ENCODE measurements at regions not wholly inside any gene's neighbourhood (a gene's known extent, or its start where the extent isn't known, plus 50 kb on each side); places are given as distances from the start of the nearest gene placed in this dataset.

GRCh38 chr6:165096209-165096608, 213.2 kb downstream of the C6orf118 start:
- Histone ChIP-seq H3K27me3 (ENCODE audit: control insufficient read depth in 2 of 2, insufficient read depth in 2 of 2, low read length in 2 of 2) (no peaks in the 10 kb centered on the region), H3K9me1 (ENCODE audit: control insufficient read depth, insufficient read depth, low read length) (no peaks in the 10 kb centered on the region), H4K20me1 (replicated peaks; ENCODE audit: control insufficient read depth, insufficient read depth, low read length) (no peaks in the 10 kb centered on the region), H3K9ac (ENCODE audit: insufficient read depth in 1 of 2, low read depth in 2 of 2, low read length in 2 of 2) (no peak overlapping the region), H3K4me2 (ENCODE audit: insufficient read depth, low read length) (no peak overlapping the region), H3K79me2 (ENCODE audit: control insufficient read depth, insufficient read depth, low read length) (no peaks in the 10 kb centered on the region), H3K9me3 (replicated peaks; ENCODE audit: control insufficient read depth, insufficient read depth, low read depth, low read length) (no peaks in the 10 kb centered on the region; the same call in none of the 2 replicates), H3K27ac (ENCODE audit: extremely low read depth, low read depth, low read length) (no peak overlapping the region), H3K36me3 (ENCODE audit: control insufficient read depth, insufficient read depth, low read length) (no peaks in the 10 kb centered on the region), H3K4me1 (replicated peaks in 1 of 2; ENCODE audit: control insufficient read depth in 2 of 2, insufficient read depth in 2 of 2, low read length in 2 of 2) (no peaks in the 10 kb centered on the region), H2AFZ (ENCODE audit: low read depth, low read length) (no peak overlapping the region), H3K4me3 (no peak overlapping the region)
- DNase-seq (ENCODE audit: extremely low read depth in 1 of 4, low spot score in 3 of 4) (no peak), ATAC-seq (no peak), FAIRE-seq (no peak)
- intact Hi-C loops (cut with micrococcal nuclease), result no loop called here
- CTCF ChIA-PET (ENCODE audit: low intra/inter-chr PET ratio), result no interaction called here
- WGBS (ENCODE audit: insufficient coverage, low coverage, missing lambda C conversion rate), result 1% methylated on average over 5 of the region's 5 CpGs
- in situ Hi-C loops (cut with MboI), result no loop called here
- no peak for TF ChIP-seq TBL1XR1 (IDR thresholded peaks at IDR 0.05; ENCODE audit: low read length in 2 of 2)
- BruUV-seq (replicated peaks), result no TSS peak
- POLR2A ChIA-PET, result interaction anchor here (0.9 kb wide), 1 partner anchor 11 kb away, joined by 3 read pairs; no protein-coding TSS in a partner anchor

- Histone ChIP-seq H3K4me2 (ENCODE audit: insufficient read depth, low read length) (no peak overlapping the region), H3K36me3 (ENCODE audit: control insufficient read depth, insufficient read depth, low read length) (no peaks in the 10 kb centered on the region), H3K4me1 (replicated peaks in 1 of 2; ENCODE audit: control insufficient read depth in 2 of 2, insufficient read depth in 2 of 2, low read length in 2 of 2) (no peaks in the 10 kb centered on the region), H3K4me3 (no peak overlapping the region), H4K20me1 (replicated peaks; ENCODE audit: control insufficient read depth, insufficient read depth, low read length) (no peaks in the 10 kb centered on the region), H3K9me1 (ENCODE audit: control insufficient read depth, insufficient read depth, low read length) (no peaks in the 10 kb centered on the region), H3K79me2 (ENCODE audit: control insufficient read depth, insufficient read depth, low read length) (no peaks in the 10 kb centered on the region), H2AFZ (ENCODE audit: low read depth, low read length) (no peak overlapping the region), H3K9ac (ENCODE audit: insufficient read depth in 1 of 2, low read depth in 2 of 2, low read length in 2 of 2) (no peak overlapping the region), H3K27me3 (ENCODE audit: control insufficient read depth in 2 of 2, insufficient read depth in 2 of 2, low read length in 2 of 2) (no peaks in the 10 kb centered on the region), H3K27ac (ENCODE audit: extremely low read depth, low read depth, low read length) (no peak overlapping the region), H3K9me3 (replicated peaks; ENCODE audit: control insufficient read depth, insufficient read depth, low read depth, low read length) (no peaks in the 10 kb centered on the region; the same call in 1 of the 2 replicates)
- ChIA-PET CTCF (ENCODE audit: low intra/inter-chr PET ratio) (no interaction called here), POLR2A (no interaction called here)
- no peak for DNase-seq (ENCODE audit: extremely low read depth in 1 of 4, low spot score in 3 of 4)
- in situ Hi-C loops (cut with MboI) (no loop called here), intact Hi-C loops (cut with micrococcal nuclease) (no loop called here)
- FAIRE-seq, result no peak
- ATAC-seq, result no peak
- 0% methylated on average over 6 of the region's 6 CpGs for WGBS (ENCODE audit: insufficient coverage, low coverage, missing lambda C conversion rate)
- TF ChIP-seq GTF2B (IDR thresholded peaks at IDR 0.05; ENCODE audit: extremely low read depth, insufficient read length) (no peak), U2AF2 (optimal IDR thresholded peaks at IDR 0.05; ENCODE audit: low read depth, low read length) (no peak), TOE1 (IDR thresholded peaks at IDR 0.05; ENCODE audit: borderline replicate concordance) (no peak), TOE1 (CRISPR knock-in tag; IDR thresholded peaks at IDR 0.05; ENCODE audit: borderline replicate concordance, low read depth) (no peak), ZNF165 (CRISPR knock-in tag; IDR thresholded peaks at IDR 0.05; ENCODE audit: borderline replicate concordance) (no peak)
- no TSS peak for BruUV-seq (replicated peaks)
These were observed 216.4 kb downstream of the C6orf118 start for GRCh38 chr6:165092881-165093595.

Data from K562 (cell line).